NCI-H2196 (cell line): ENCODE measurements at regions not wholly inside any gene's neighbourhood (a gene's known extent, or its start where the extent isn't known, plus 50 kb on each side); places are given as distances from the start of the nearest gene placed in this dataset.

Source experiments
- DNase-seq: peaks from one replicate; lab custom pipeline; 2025; ENCODE audit not compliant: unreplicated experiment; lab: John Stamatoyannopoulos, UW

- DNase-seq: no peak
Measured at GRCh38 chr2:186276909-186277308, 209.2 kb upstream of the ZC3H15 start.

- no peak for DNase-seq
Measured at GRCh38 chr2:186281726-186282125, 204.3 kb upstream of the ZC3H15 start.

GRCh38 chr2:186294248-186294888, 191.7 kb upstream of the ZC3H15 start:
- no peak for DNase-seq

- DNase-seq: no peak
Measured at GRCh38 chr2:186299610-186300009, 186.4 kb upstream of the ZC3H15 start.

- DNase-seq: no peak
Measured at GRCh38 chr2:186302263-186302662, 183.8 kb upstream of the ZC3H15 start.

GRCh38 chr2:186303091-186303490, 183.0 kb upstream of the ZC3H15 start:
- no peak for DNase-seq

GRCh38 chr2:186304064-186304463, 182.0 kb upstream of the ZC3H15 start:
- no peak for DNase-seq

- DNase-seq: no peak
Measured at GRCh38 chr2:186306754-186307153, 179.3 kb upstream of the ZC3H15 start.

GRCh38 chr2:186307871-186308270, 178.2 kb upstream of the ZC3H15 start:
- DNase-seq: no peak

GRCh38 chr2:186308347-186308746, 177.7 kb upstream of the ZC3H15 start:
- DNase-seq: no peak

GRCh38 chr2:186309901-186310300, 176.2 kb upstream of the ZC3H15 start:
- no peak for DNase-seq

- no peak for DNase-seq
Measured at GRCh38 chr2:186319105-186319504, 167.0 kb upstream of the ZC3H15 start.

GRCh38 chr2:186325827-186326535, 160.1 kb upstream of the ZC3H15 start:
- no peak for DNase-seq

GRCh38 chr2:186327251-186327868, 158.7 kb upstream of the ZC3H15 start:
- no peak for DNase-seq

- no peak for DNase-seq
Measured at GRCh38 chr2:186328838-186329237, 157.2 kb upstream of the ZC3H15 start.

- no peak for DNase-seq
Measured at GRCh38 chr2:186330050-186330449, 156.0 kb upstream of the ZC3H15 start.

GRCh38 chr2:186339716-186340115, 146.3 kb upstream of the ZC3H15 start:
- no peak for DNase-seq

GRCh38 chr2:186342029-186342428, 144.0 kb upstream of the ZC3H15 start:
- DNase-seq: no peak

GRCh38 chr2:186345745-186346144, 140.3 kb upstream of the ZC3H15 start:
- no peak for DNase-seq

- no peak for DNase-seq
Measured at GRCh38 chr2:186346216-186346615, 139.8 kb upstream of the ZC3H15 start.

GRCh38 chr2:186347472-186347871, 138.6 kb upstream of the ZC3H15 start:
- DNase-seq: no peak

GRCh38 chr2:186348200-186348599, 137.9 kb upstream of the ZC3H15 start:
- no peak for DNase-seq
